Choroid plexus epithelial cell (primary cell): ENCODE measurements at regions not wholly inside any gene's neighbourhood (a gene's known extent, or its start where the extent isn't known, plus 50 kb on each side); places are given as distances from the start of the nearest gene placed in this dataset.
"Not testable (repeated sequence)": the region's sequence is repeated elsewhere in the genome, so short reads cannot be mapped to it uniquely, and the experiment has no call there.

Experiments used
- DNase-seq: peaks from one replicate; pipeline ENCODE4 v3.0.0-alpha.2; 2010; ENCODE audit warnings: low read depth
- H3K4me3 ChIP-seq: 2 replicates; pipeline ENCODE4 v1.5.1; 2011; ENCODE audit warnings: low read depth, mild to moderate bottlenecking, control low read depth, low read length, moderate library complexity
- CTCF ChIP-seq: conservative IDR thresholded peaks from 2 replicates; pipeline ENCODE4 v1.5.1; 2011; ENCODE audit warnings: low read depth, mild to moderate bottlenecking, control low read depth, inconsistent platforms, low read length, moderate library complexity

- no peak overlapping the region for H3K4me3 ChIP-seq
- no peak for DNase-seq
- no peak for TF ChIP-seq CTCF
These were observed 128.9 kb downstream of the CTNND1 start for GRCh38 chr11:57890521-57890920.

GRCh38 chr11:57893200-57893599 is 130.5 kb upstream of the OR9Q1 start:
- DNase-seq, H3K4me3 ChIP-seq: not testable (repeated sequence)

- H3K4me3 ChIP-seq, result no peak overlapping the region
- TF ChIP-seq CTCF, result no peak
- DNase-seq, result no peak
These were observed 127.1 kb upstream of the OR9Q1 start for GRCh38 chr11:57896361-57897145.

GRCh38 chr11:57899378-57899777 is 124.3 kb upstream of the OR9Q1 start:
- DNase-seq, result no peak
- no peak for TF ChIP-seq CTCF
- no peak overlapping the region for H3K4me3 ChIP-seq

- DNase-seq, result no peak
- no peak overlapping the region for H3K4me3 ChIP-seq
- no peak for TF ChIP-seq CTCF
These were observed 123.4 kb upstream of the OR9Q1 start for GRCh38 chr11:57900320-57900719.

- no peak for TF ChIP-seq CTCF
- no peak overlapping the region for H3K4me3 ChIP-seq
- DNase-seq, result no peak
These were observed 122.4 kb upstream of the OR9Q1 start for GRCh38 chr11:57901278-57901677.

GRCh38 chr11:57901756-57902155 is 121.9 kb upstream of the OR9Q1 start:
- TF ChIP-seq CTCF, result no peak
- DNase-seq, result no peak
- no peak overlapping the region for H3K4me3 ChIP-seq
